IPS-20b (cell line): ENCODE measurements at regions not wholly inside any gene's neighbourhood (a gene's known extent, or its start where the extent isn't known, plus 50 kb on each side); places are given as distances from the start of the nearest gene placed in this dataset.

Experiments
- H3K27ac ChIP-seq: one replicate; pipeline ENCODE4 v1.5.1; 2013; ENCODE audit warnings: low read length
- H3K27me3 ChIP-seq: 2 replicates; pipeline ENCODE4 v1.6.1; 2013; ENCODE audit warnings: mild to moderate bottlenecking, low read length, inconsistent platforms; ENCODE audit not compliant: insufficient read depth
- H3K36me3 ChIP-seq: 2 replicates; pipeline ENCODE4 v1.6.1; 2013; ENCODE audit warnings: low read depth, mild to moderate bottlenecking, inconsistent platforms, low read length, moderate library complexity; ENCODE audit not compliant: insufficient read depth
- H3K4me1 ChIP-seq: 2 replicates; pipeline ENCODE4 v1.6.1; 2013; ENCODE audit warnings: mild to moderate bottlenecking, control low read depth, inconsistent platforms, low read length, moderate library complexity; ENCODE audit not compliant: insufficient read depth
- H3K4me3 ChIP-seq: 2 replicates; pipeline ENCODE4 v1.5.1; 2013; ENCODE audit warnings: mild to moderate bottlenecking, low read length, inconsistent platforms
- H3K9ac ChIP-seq: 2 replicates; pipeline ENCODE4 v1.6.1; 2013; ENCODE audit warnings: low read depth, mild to moderate bottlenecking, inconsistent platforms, low read length, moderate library complexity
- H3K9me3 ChIP-seq: 2 replicates; pipeline ENCODE4 v1.6.1; 2013; ENCODE audit warnings: mild to moderate bottlenecking, low read depth, low read length, inconsistent platforms; ENCODE audit not compliant: insufficient read depth

DNA sequence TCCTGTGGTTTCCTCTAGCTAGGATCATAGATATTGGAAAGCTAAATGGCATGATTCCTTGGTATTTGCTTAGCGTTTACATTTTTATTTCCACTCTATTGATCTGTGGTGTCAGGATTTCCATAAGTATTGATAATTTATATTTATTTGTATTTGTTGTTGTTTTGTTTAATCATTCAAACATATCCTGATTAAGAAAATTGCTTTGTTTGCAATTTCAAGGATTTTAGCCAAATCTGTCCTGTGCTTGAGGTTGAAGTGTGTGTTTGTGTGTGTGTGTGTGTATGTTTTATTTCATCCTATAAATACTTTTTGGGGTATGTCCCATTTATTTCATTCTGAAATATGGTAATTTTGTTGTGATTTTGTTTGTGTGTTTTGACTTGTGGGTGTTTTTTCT lies 1884.1 kb upstream of the CDH6 start:
- Histone ChIP-seq H3K27me3 (no peaks in the 10 kb centered on the region), H3K4me1 (no peaks in the 10 kb centered on the region), H3K9me3 (no peaks in the 10 kb centered on the region), H3K27ac (no peak overlapping the region), H3K9ac (no peak overlapping the region), H3K4me3 (no peak overlapping the region), H3K36me3 (no peaks in the 10 kb centered on the region)

DNA sequence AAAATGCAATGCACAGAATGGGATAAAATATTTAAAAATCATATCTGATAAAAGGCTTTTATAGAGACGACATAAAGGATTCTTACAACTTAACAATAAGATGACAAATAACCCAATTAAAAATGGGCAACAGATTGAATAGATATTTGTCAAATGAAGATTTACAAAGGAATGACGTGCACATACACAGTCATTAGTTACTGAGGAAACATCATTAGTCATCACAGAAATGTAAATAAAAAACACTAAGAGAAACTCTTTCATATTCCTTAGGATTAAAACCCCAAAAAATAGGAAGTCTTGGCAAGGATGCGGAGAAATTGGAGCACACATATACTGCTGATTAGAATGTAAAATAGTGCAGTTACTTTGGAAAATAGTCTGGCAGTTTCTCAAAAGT lies 1886.0 kb upstream of the CDH6 start:
- Histone ChIP-seq H3K36me3 (no peaks in the 10 kb centered on the region), H3K9ac (no peak overlapping the region), H3K4me3 (no peak overlapping the region), H3K27me3 (no peaks in the 10 kb centered on the region), H3K27ac (no peak overlapping the region), H3K9me3 (no peaks in the 10 kb centered on the region), H3K4me1 (no peaks in the 10 kb centered on the region)

DNA sequence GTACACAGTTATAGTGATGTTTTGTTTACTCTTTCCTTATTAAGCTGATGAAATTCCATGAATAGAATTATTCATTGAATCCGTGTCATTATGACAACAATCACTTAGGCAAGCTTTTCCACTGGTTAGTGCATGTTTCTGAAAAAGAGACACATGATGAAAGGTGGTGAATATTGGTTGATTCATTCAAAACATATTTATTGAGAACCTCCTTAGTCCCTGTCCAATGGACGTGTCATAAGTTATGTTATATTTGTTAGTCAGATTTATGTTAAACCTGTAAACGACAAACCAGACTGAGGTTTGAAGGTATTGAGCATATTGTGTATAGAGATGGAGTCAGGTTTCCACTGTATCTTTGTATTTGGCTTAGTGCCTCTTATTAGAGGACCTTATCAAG lies 1888.9 kb upstream of the CDH6 start:
- H3K9me3 ChIP-seq: no peaks in the 10 kb centered on the region
- no peaks in the 10 kb centered on the region for H3K27me3 ChIP-seq
- no peaks in the 10 kb centered on the region for H3K4me1 ChIP-seq
- no peak overlapping the region for H3K27ac ChIP-seq
- H3K36me3 ChIP-seq: no peaks in the 10 kb centered on the region
- H3K9ac ChIP-seq: no peak overlapping the region
- no peak overlapping the region for H3K4me3 ChIP-seq

DNA sequence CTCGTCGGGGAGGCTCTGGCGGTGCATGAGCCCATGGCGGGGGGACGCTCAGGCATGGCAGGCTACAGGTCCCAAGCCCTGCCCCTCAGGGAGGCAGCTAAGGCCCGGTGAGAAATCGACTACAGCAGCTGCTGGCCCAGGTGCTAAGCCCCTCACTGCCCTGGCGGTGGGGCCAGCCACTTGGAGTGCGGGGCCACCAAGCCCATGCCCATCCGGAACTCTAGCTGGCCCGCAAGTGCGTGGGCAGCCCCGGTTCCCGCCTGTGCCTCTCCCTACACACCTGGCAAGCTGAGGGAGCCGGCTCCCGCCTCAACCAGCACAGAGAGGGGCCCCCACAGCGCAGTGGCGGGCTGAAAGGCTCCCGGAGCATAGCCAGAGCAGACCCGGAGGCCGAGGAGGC lies 1896.9 kb upstream of the CDH6 start:
- H3K27me3 ChIP-seq: no peaks in the 10 kb centered on the region
- H3K9ac ChIP-seq: no peak overlapping the region
- no peaks in the 10 kb centered on the region for H3K9me3 ChIP-seq
- no peak overlapping the region for H3K4me3 ChIP-seq
- no peaks in the 10 kb centered on the region for H3K36me3 ChIP-seq
- no peak overlapping the region for H3K27ac ChIP-seq
- H3K4me1 ChIP-seq: no peaks in the 10 kb centered on the region

DNA sequence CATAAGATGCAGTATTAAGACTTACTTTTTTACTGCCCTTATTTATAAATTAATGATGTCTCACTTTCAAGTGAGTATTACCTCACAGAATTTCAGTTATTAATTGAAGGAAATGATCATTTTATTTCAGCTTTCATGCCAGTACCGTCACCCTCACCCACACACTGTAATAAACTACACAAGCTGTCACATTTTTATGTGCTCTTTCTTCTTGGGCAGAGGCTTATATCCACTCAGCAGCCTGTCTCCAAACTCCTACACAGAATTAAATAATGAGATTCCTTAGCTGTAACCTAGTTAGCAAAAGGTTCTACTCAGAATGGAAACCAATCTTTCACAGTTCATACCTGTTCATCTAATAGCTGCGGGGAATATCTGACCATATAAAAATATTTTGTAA lies 1915.8 kb upstream of the CDH6 start:
- Histone ChIP-seq H3K36me3 (no peaks in the 10 kb centered on the region), H3K9ac (no peak overlapping the region), H3K9me3 (no peaks in the 10 kb centered on the region), H3K4me1 (no peaks in the 10 kb centered on the region), H3K27me3 (no peaks in the 10 kb centered on the region), H3K27ac (no peak overlapping the region), H3K4me3 (no peak overlapping the region)

DNA sequence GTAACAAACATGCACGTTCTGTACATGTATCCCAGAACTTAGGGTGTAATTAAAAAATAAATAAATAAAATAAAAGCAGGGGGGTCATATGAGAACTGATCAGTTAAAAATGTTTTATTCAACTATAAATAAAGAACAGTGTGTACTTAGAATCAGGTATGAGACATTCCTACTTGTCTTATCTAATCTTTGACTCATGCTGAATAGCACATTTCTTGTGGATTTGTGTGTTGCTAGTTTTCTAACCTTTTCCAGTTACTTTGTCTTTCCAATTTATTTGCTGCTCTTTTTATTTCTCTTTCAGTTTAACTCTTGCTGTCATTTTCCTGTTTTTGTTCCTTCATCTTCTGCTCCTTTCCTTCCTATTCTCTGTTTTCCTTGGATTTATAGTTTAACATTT lies 1917.1 kb upstream of the CDH6 start:
- H3K9me3 ChIP-seq: 0 out of 2 replicates have a peak, but pooled peaks cover under 1% of the 10 kb centered on the region
- no peak overlapping the region for H3K9ac ChIP-seq
- no peaks in the 10 kb centered on the region for H3K4me1 ChIP-seq
- H3K4me3 ChIP-seq: no peak overlapping the region
- H3K27me3 ChIP-seq: no peaks in the 10 kb centered on the region
- H3K36me3 ChIP-seq: no peaks in the 10 kb centered on the region
- no peak overlapping the region for H3K27ac ChIP-seq

DNA sequence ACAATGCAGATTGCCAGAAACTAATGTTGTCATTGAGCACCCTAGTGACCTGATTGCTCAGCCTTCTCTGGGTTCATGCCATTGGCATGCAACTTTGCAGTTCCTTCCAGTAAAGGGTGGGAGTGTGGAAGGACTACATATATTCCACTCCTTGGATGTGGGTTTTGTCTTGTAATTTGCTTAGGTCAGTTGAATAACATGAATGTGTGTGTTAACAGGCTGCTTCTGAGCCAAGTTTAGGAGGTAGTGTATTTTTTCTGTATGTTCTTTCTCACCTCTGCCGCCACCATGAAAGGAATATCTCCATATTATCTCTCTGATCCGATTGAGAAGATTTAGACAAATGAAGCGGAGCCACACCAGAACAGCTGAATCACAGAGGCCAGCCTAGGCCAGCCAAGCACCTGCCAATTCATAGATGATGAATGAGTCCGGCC lies 1929.6 kb upstream of the CDH6 start:
- no peaks in the 10 kb centered on the region for H3K27me3 ChIP-seq
- no peak overlapping the region for H3K27ac ChIP-seq
- H3K4me1 ChIP-seq: no peaks in the 10 kb centered on the region
- H3K4me3 ChIP-seq: no peak overlapping the region
- H3K9ac ChIP-seq: no peak overlapping the region
- no peaks in the 10 kb centered on the region for H3K36me3 ChIP-seq
- H3K9me3 ChIP-seq: no peaks in the 10 kb centered on the region

DNA sequence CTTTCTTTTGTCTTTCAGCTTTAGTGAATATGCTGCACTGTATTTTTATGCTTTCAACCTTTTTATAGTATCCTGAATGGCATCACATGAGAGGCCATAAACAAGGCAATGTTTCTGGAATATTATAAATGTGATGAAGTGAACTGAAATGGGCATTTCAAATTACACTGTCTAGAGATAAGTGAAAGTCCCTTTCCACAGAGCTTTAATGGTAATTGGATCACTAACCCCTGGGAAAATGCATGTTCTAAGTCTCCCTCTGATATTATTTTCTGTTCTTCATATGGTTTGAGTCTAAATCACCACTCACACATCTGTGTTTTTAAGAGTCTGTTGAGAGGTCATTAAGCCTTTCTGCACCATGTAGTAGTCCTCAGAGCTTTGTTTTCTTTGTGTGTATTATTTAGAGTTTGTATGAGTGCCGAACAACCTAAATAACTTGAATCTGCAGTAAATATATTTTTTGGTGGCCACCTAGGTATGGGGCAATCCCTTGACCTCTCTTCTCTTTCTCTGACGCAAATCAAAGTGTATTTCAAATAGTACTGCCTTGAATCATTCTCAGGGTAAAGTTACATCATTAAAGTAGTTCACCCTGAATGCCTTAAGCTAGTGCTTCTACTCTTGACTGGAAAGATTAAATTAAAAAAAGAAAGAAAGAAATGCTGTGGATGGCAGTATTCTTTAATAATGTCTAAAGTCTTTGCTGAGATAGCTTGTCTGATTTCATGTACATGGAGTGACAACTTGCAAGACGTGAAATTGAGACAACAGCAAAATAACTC lies 1931.0 kb upstream of the CDH6 start:
- Histone ChIP-seq H3K27me3 (no peaks in the 10 kb centered on the region), H3K27ac (no peak overlapping the region), H3K4me3 (no peak overlapping the region), H3K9ac (no peak overlapping the region), H3K36me3 (no peaks in the 10 kb centered on the region), H3K9me3 (no peaks in the 10 kb centered on the region), H3K4me1 (no peaks in the 10 kb centered on the region)

DNA sequence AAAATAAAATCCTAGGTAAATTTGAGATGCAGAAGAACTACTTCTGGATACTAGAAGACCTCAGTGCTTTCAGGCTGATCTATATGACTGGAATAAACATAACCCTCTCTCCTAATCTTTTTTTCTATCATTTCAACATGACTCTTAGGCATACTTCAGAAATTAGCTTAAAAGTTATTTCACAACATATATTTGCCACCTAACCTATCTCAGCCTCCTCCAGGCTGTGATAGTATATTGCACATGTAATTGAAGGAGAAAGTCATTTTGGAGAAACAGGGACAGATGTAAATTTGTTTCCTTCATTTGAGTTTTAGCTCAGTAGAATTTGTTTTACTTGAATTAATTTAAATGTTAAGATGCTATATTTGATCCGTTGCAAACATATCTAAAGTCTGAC lies 1932.3 kb upstream of the CDH6 start:
- H3K9ac ChIP-seq: no peak overlapping the region
- H3K9me3 ChIP-seq: no peaks in the 10 kb centered on the region
- H3K36me3 ChIP-seq: no peaks in the 10 kb centered on the region
- H3K4me1 ChIP-seq: no peaks in the 10 kb centered on the region
- H3K27ac ChIP-seq: no peak overlapping the region
- H3K27me3 ChIP-seq: no peaks in the 10 kb centered on the region
- no peak overlapping the region for H3K4me3 ChIP-seq

DNA sequence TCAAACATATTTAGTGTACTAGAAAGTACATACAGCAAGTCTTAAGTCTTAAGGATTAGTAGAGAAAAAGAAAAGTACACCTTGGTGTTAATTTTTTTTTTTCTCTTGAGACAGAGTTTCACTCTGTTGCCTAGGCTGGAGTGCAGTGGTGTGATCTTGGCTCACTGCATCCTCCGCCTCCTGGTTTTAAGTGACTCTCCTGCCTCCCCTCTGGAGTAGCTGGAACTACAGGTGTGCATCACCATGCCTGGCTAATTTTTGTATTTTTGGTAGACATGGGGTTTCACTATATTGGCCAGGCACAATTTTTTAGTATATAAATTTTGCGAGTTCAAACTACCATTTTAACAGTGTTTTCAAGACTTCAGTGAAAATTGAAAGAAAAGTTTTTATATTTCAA lies 1941.1 kb upstream of the CDH6 start:
- H3K27ac ChIP-seq: no peak overlapping the region
- H3K36me3 ChIP-seq: no peaks in the 10 kb centered on the region
- H3K27me3 ChIP-seq: no peaks in the 10 kb centered on the region
- H3K9me3 ChIP-seq: no peaks in the 10 kb centered on the region
- H3K9ac ChIP-seq: no peak overlapping the region
- no peak overlapping the region for H3K4me3 ChIP-seq
- peaks cover 7% of the 10 kb centered on the region; the same call in 1 of the 2 replicates for H3K4me1 ChIP-seq

DNA sequence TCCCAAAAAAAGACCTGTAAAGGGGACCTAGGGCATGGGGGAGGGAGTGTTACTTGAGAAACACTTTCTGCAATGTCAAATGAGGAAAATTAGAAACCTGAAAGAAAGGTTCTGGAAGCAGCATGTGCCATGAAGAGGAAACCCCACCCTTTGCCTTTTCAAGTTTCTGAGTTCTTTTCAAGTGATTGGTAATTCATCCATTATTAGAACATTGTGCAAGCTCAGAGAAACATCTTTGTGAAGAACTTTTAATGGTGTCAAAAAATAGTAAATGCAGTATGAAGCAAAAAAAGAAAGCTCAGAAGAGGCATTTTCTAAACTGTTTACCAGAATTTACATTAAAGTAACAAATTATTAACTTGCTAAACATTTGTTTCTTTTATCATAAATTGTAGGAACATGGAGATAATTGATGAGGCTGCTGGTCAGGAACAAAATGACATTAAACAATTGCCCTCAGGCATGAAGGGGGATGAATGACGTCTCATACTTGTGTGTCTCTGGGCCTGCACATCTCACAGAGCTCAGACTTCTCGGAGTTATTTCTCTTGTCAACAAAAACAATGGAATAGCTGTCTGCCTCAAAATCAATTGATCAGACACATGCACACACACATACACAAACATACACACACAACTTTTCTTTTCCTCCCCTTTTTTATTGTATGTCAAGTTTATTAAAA lies 1946.0 kb upstream of the CDH6 start:
- Histone ChIP-seq H3K4me1 (no peaks in the 10 kb centered on the region), H3K27me3 (no peaks in the 10 kb centered on the region), H3K27ac (no peak overlapping the region), H3K9ac (no peak overlapping the region), H3K9me3 (no peaks in the 10 kb centered on the region), H3K4me3 (no peak overlapping the region), H3K36me3 (no peaks in the 10 kb centered on the region)

DNA sequence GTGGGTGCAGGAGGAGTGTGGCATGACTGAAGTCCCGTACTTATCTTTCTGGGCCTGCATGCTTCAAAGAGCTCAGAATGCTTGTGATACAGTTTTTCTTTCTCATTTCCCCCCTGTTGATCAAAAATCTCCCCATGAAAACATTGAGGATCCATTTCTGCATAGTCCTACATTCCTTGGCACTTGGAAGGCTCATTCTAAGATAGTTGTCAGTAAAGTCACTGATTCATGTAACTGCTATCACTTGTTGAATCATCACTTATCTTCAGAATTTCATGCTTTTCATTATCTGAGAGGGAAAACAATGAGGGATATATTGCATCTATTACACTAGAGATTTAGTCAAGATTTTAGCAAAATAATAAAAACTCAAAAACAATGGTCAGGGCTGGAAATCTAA lies 1953.1 kb upstream of the CDH6 start:
- Histone ChIP-seq H3K27me3 (no peaks in the 10 kb centered on the region), H3K4me3 (no peak overlapping the region), H3K36me3 (no peaks in the 10 kb centered on the region), H3K4me1 (peaks cover 14% of the 10 kb centered on the region; the same call in 1 of the 2 replicates), H3K27ac (no peak overlapping the region), H3K9ac (no peak overlapping the region), H3K9me3 (no peaks in the 10 kb centered on the region)
